Small intestine (tissue), 7 donors: ENCODE measurements at regions not wholly inside any gene's neighbourhood (a gene's known extent, or its start where the extent isn't known, plus 50 kb on each side); places are given as distances from the start of the nearest gene placed in this dataset.
A peak's percentile ranks its signal among the peaks of the same experiment; 100 is the strongest.

Source experiments
- DNase-seq, 2 donors: peaks; one replicate each; pipeline versions ENCODE4 v3.0.0 to v3.0.0-alpha.2; 2013
- FAIRE-seq: peaks from 2 replicates; lab custom pipeline; 2012; peaks lifted over from hg19 to GRCh38; lab: Jason Lieb, UNC
- H3K27ac ChIP-seq, 3 donors: one replicate each; pipeline ENCODE4 v1.5.1; 2013; ENCODE audit warnings: low read length in 2 of 3, mild to moderate bottlenecking in 2 of 3, control low read depth in 1 of 3, inconsistent platforms in 1 of 3, low read depth in 1 of 3, moderate library complexity in 1 of 3
- H3K27me3 ChIP-seq, 3 donors: one replicate each; pipeline ENCODE4 v1.6.1; 2013; ENCODE audit warnings: low read length in 3 of 3, inconsistent platforms in 1 of 3; ENCODE audit not compliant: control insufficient read depth in 3 of 3, insufficient read depth in 3 of 3
- H3K36me3 ChIP-seq, 3 donors: one replicate each; pipeline ENCODE4 v1.6.1; 2013; ENCODE audit warnings: low read length in 3 of 3, inconsistent platforms in 1 of 3, low read depth in 1 of 3, mild to moderate bottlenecking in 1 of 3, moderate library complexity in 1 of 3; ENCODE audit not compliant: control insufficient read depth in 3 of 3, insufficient read depth in 2 of 3
- H3K4me1 ChIP-seq, 3 donors: one replicate each; pipeline ENCODE4 v1.6.1; 2013; ENCODE audit warnings: low read length in 2 of 3, inconsistent platforms in 1 of 3, low read depth in 1 of 3, mild to moderate bottlenecking in 1 of 3, moderate library complexity in 1 of 3; ENCODE audit not compliant: control insufficient read depth in 3 of 3, insufficient read depth in 2 of 3
- H3K4me3 ChIP-seq, 3 donors: one replicate each; pipeline ENCODE4 v1.5.1; 2013; ENCODE audit warnings: low read length in 3 of 3, control low read depth in 1 of 3, inconsistent platforms in 1 of 3, low read depth in 1 of 3, mild to moderate bottlenecking in 1 of 3, moderate library complexity in 1 of 3
- H3K9me3 ChIP-seq, 2 donors: one replicate each; pipeline ENCODE4 v1.6.1; 2013; ENCODE audit warnings: low read depth in 1 of 2, low read length in 1 of 2; ENCODE audit not compliant: control insufficient read depth in 2 of 2, insufficient read depth in 1 of 2
- WGBS, 3 donors: extraction: QIAGEN DNeasy Blood & Tissue Kit; methylation state at CpG; one replicate each; pipeline ENCODE4 v1.1.7; 2013; 5-methylcytosine and 5-hydroxymethylcytosine counted together
- donor health status: healthy with polysubstance abuse.
- donor health status: control.
- donor health status: control.
- donor health status: Bipolar disorder and iron deficiency.
- donor health status: healthy.

DNA sequence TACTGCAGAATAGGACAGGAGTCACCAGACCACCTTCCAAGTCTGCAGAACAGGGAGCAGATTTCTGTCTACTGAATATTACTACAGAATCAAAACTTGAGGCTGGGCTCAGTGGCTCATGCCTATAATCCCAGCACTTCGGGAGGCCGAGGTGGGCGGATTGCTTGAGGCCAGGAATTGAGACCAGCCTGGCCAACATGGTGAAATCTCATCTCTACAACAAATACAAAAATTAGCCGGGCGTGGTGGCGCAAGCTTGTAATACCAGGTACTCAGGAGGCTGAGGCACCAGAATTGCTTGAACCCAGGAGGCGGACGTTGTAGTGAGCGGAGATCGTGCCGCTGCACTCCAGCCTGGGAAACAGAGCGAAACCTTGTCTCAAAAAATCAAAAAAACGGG, 710.8 kb upstream of the WWC1 start:
- Histone ChIP-seq H3K36me3 (no peaks in the 10 kb centered on the region), H3K4me1 (no peaks in the 10 kb centered on the region), H3K9me3 (no peaks in the 10 kb centered on the region), H3K27ac (no peak overlapping the region), H3K27me3 (peaks cover 0 to 6% (median 0%) of the 10 kb centered on the region in 3 donors), H3K4me3 (no peak overlapping the region)
- 89 to 93% (median 89%) methylated on average over 13 of the region's 13 CpGs for WGBS, 3 donors
- no peak for DNase-seq
- no peak for FAIRE-seq

DNA sequence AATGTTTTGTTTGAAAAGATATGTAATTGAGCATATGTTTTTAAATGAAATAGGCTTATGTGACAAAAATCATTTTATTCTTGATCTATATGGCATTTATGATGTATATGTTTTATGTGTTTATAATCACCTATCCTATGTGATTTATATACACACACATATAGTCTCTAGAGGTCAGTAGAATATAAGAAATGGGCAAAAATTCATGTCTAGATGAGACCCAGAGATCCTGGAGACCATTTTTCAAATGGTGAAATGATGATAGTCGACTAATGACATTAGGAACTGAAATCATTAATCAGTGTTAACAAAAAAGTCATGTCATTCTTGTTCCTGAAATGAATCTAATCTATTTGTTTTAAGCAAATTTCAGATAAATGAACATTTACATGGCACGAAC, 709.2 kb upstream of the WWC1 start:
- no peaks in the 10 kb centered on the region for H3K9me3 ChIP-seq
- H3K4me1 ChIP-seq, result no peaks in the 10 kb centered on the region
- H3K27ac ChIP-seq, result no peak overlapping the region
- FAIRE-seq (no peak), DNase-seq (no peak)
- no peak overlapping the region for H3K4me3 ChIP-seq
- H3K36me3 ChIP-seq, result no peaks in the 10 kb centered on the region
- peaks cover 0 to 6% (median 0%) of the 10 kb centered on the region in 3 donors for H3K27me3 ChIP-seq
- WGBS, 3 donors, result 41 to 56% (median 43%) methylated on average over 2 of the region's 2 CpGs

DNA sequence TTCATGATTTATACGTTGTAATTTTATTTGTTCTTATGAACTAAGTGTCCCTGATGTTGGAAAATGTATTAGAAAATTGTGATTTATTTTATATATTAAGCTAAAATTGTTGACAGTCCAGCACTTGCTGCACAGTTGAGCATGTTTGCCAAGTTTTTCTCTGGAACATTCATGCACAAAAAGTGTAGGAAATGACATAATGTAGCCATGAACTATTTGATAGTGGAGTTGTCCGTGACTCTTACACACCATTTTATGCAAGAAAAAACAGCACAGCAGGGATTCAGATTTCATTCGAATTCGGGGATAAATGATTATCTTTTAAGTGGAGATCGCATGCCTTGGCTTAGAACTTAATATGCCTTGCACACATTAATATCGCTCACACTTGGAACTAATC, 708.6 kb upstream of the WWC1 start:
- Histone ChIP-seq H3K4me1 (no peaks in the 10 kb centered on the region), H3K4me3 (no peak overlapping the region), H3K36me3 (no peaks in the 10 kb centered on the region), H3K27me3 (peaks cover 0 to 3% (median 0%) of the 10 kb centered on the region in 3 donors), H3K9me3 (no peaks in the 10 kb centered on the region), H3K27ac (no peak overlapping the region)
- 58 to 78% (median 71%) methylated on average over 6 of the region's 6 CpGs for WGBS, 3 donors
- FAIRE-seq (no peak), DNase-seq (no peak)

DNA sequence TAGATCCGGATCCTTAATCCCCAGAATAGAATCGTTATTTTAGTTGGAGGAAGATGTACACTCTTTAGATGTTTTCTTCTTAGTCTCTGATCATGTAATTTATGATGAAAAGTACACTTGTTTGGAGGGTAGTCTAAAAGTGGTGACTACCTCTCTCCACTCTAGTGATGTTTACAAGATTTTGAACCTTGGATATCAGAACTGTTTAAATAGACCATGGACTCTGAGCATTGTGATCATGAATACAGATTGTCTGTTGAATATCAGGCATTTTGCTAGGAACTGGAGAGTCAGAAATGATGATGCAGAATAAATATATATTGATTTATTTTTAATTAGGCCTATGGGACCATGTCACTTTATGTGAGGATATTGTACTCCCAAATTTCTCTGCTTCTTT, 706.3 kb upstream of the WWC1 start:
- H3K4me1 ChIP-seq, result no peaks in the 10 kb centered on the region
- H3K27me3 ChIP-seq, result no peaks in the 10 kb centered on the region
- 74 to 91% (median 83%) methylated on average over 2 of the region's 2 CpGs for WGBS, 3 donors
- DNase-seq (no peak), FAIRE-seq (no peak)
- no peaks in the 10 kb centered on the region for H3K36me3 ChIP-seq
- H3K4me3 ChIP-seq, result no peak overlapping the region
- H3K27ac ChIP-seq, result no peak overlapping the region
- no peaks in the 10 kb centered on the region for H3K9me3 ChIP-seq

DNA sequence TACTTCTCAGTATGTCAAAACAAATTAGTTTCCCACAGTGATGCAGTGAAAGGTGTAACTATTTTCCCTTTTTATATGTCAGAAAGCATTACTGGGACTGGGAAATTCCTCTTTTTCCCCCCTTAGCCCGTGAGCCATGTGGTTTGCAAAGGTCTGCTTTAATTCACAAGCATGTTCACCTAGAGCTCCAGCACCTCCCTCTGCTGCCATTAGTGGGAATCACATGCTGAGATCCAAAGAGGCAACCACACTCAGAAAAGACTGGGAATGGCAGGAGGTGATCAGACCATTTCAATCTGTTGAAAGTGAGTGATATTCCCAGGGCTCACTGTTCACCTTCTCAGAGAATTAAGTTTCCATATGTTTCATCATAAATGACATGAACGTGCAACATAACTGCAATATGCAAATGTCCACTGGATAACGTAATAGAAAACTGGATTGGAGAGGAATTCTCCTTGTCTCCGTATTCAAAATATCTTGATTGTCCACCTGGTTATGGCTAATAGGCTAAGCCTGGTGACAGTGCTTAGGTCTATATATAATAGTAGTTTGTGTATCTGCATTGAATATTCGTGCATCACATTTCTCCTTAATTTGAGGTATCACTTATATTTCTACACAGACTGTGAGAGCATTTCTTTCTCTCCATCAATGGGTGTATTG, 703.5 kb upstream of the WWC1 start:
- no peaks in the 10 kb centered on the region for H3K9me3 ChIP-seq
- no peaks in the 10 kb centered on the region for H3K4me1 ChIP-seq
- no peaks in the 10 kb centered on the region for H3K36me3 ChIP-seq
- no peak overlapping the region for H3K4me3 ChIP-seq
- H3K27ac ChIP-seq, result no peak overlapping the region
- WGBS, 3 donors, result 51 to 62% (median 51%) methylated on average over 5 of the region's 5 CpGs
- H3K27me3 ChIP-seq, result no peaks in the 10 kb centered on the region
- DNase-seq (peak; percentile 11 to 19), FAIRE-seq (no peak)

DNA sequence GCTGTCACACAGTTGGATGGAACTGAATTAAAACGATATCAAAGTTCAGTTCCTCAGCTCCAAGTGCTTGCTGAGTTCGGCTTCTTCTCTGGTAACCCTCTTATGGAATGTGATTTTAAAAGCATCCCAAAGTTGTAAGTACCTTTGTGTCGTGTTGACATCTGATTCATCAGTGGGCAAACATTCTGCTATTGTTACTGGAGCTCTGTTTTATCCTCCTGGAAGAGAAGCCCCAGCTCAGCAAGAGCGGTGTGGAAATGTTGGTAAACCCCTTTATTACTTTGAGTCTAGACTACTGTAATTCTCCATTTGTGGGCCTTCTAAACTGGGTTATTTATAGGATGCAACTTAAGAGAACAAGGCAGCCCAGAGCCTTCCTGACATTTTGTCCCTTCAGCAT, 699.3 kb upstream of the WWC1 start:
- Histone ChIP-seq H3K9me3 (no peaks in the 10 kb centered on the region), H3K27ac (no peak overlapping the region), H3K27me3 (no peaks in the 10 kb centered on the region), H3K4me1 (no peaks in the 10 kb centered on the region), H3K4me3 (no peak overlapping the region), H3K36me3 (no peaks in the 10 kb centered on the region)
- FAIRE-seq (no peak), DNase-seq (no peak)
- WGBS, 3 donors, result 65 to 75% (median 67%) methylated on average over 4 of the region's 4 CpGs

DNA sequence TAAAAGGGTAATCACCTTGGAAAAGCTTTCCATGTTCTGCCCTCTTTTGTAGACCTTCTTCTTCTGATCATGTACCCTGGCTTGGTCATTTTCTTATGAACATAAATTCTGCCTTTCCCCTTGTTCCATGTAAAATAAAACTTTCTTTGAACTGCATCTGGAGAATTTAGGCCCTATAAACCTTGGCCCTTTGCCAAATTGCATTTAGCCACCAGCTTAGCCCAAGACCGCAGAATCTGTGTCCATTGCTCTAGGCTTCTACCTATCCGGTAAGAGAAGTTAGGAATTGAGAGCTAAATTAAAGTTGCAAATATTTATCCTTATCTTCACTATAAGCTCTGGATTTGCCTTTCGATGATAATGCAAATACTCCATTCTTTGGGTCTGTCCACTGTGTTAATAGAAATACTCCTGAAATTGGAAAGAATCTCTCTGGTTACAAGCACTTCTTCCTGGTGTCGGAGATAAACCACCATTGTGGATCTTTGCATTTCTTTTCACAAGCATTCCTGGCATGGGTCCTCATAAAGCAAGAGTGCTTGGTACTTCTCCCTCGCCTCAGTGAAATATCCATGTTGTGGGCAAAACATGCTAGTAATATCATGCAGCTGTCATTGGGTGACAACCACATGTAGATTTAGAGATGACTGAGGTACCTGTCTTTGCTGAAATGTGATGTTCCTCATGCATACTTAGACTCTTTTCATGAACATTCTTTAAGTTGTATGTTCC, 698.0 kb upstream of the WWC1 start:
- no peak for DNase-seq
- FAIRE-seq, result no peak
- H3K27ac ChIP-seq, result no peak overlapping the region
- no peaks in the 10 kb centered on the region for H3K9me3 ChIP-seq
- 81 to 88% (median 88%) methylated on average over 5 of the region's 5 CpGs for WGBS, 3 donors
- no peaks in the 10 kb centered on the region for H3K4me1 ChIP-seq
- no peaks in the 10 kb centered on the region for H3K36me3 ChIP-seq
- H3K27me3 ChIP-seq, result no peaks in the 10 kb centered on the region
- no peak overlapping the region for H3K4me3 ChIP-seq

DNA sequence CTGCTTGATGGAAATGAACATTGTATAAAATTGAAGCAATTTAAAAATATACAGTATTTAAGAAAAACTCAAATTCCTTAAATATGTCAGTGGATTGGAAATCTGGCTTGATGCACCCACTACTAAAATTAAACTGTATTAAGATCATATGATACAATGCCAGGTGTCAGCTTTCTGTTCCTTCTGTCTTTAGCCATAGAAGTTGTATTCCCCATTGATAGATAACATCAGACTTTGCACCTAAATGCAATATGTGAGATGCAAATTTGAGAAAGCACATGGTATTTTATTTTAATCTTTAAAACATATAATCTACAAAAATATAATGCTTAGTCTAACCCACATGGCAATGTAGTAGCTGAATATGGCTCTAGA, 697.4 kb upstream of the WWC1 start:
- H3K27me3 ChIP-seq, result no peaks in the 10 kb centered on the region
- H3K9me3 ChIP-seq, result no peaks in the 10 kb centered on the region
- no peaks in the 10 kb centered on the region for H3K36me3 ChIP-seq
- FAIRE-seq (no peak), DNase-seq (no peak)
- no peaks in the 10 kb centered on the region for H3K4me1 ChIP-seq
- H3K27ac ChIP-seq, result no peak overlapping the region
- H3K4me3 ChIP-seq, result no peak overlapping the region
